Mesenchymal stem cell (in vitro differentiated cells and primary cell): ENCODE measurements at regions not wholly inside any gene's neighbourhood (a gene's known extent, or its start where the extent isn't known, plus 50 kb on each side); places are given as distances from the start of the nearest gene placed in this dataset.

Experiments used
- DNase-seq: peaks from one replicate; pipeline ENCODE4 v3.0.0-alpha.2; 2013
- H2AFZ ChIP-seq: one replicate; pipeline ENCODE4 v1.6.1; 2013; ENCODE audit warnings: low read depth, mild to moderate bottlenecking, control low read depth, inconsistent platforms, low read length, moderate library complexity
- H2AK5ac ChIP-seq: 2 replicates; pipeline ENCODE4 v1.6.1; 2013; ENCODE audit warnings: low read length, moderate library complexity, mild to moderate bottlenecking, inconsistent platforms; ENCODE audit not compliant: severe bottlenecking
- H2BK120ac ChIP-seq: one replicate; pipeline ENCODE4 v1.6.1; 2013; ENCODE audit warnings: low read depth, mild to moderate bottlenecking, inconsistent platforms, low read length, moderate library complexity
- H2BK12ac ChIP-seq, 2 experiments: one replicate each; pipeline ENCODE4 v1.6.1; 2013; ENCODE audit warnings: inconsistent platforms in 2 of 2, low read length in 2 of 2, mild to moderate bottlenecking in 2 of 2, moderate library complexity in 2 of 2, control low read depth in 1 of 2
- H2BK15ac ChIP-seq: one replicate; pipeline ENCODE4 v1.6.1; 2013; ENCODE audit warnings: mild to moderate bottlenecking, low read depth, inconsistent platforms; ENCODE audit not compliant: poor library complexity, severe bottlenecking
- H2BK5ac ChIP-seq: 2 replicates; pipeline ENCODE4 v1.6.1; 2013; ENCODE audit warnings: low read depth, mild to moderate bottlenecking, low read length, control low read depth, inconsistent platforms; ENCODE audit not compliant: poor library complexity, severe bottlenecking
- H3K14ac ChIP-seq, 2 experiments: one replicate each; pipeline ENCODE4 v1.6.1; 2013; ENCODE audit warnings: inconsistent platforms in 2 of 2, low read length in 2 of 2, control low read depth in 1 of 2, mild to moderate bottlenecking in 1 of 2, moderate library complexity in 1 of 2
- H3K18ac ChIP-seq, 2 experiments: one replicate each; pipeline ENCODE4 v1.6.1; 2013; ENCODE audit warnings: inconsistent platforms in 2 of 2, low read length in 2 of 2, control low read depth in 1 of 2, low read depth in 1 of 2, mild to moderate bottlenecking in 1 of 2
- H3K23ac ChIP-seq, 2 experiments: one replicate each; pipeline ENCODE4 v1.6.1; 2013; ENCODE audit warnings: inconsistent platforms in 2 of 2, low read length in 2 of 2, mild to moderate bottlenecking in 2 of 2, moderate library complexity in 2 of 2, control low read depth in 1 of 2
- H3K27ac ChIP-seq: 2 replicates; pipeline ENCODE4 v1.5.1; 2013; ENCODE audit warnings: mild to moderate bottlenecking, moderate library complexity, low read length, control low read depth, inconsistent platforms; ENCODE audit not compliant: poor library complexity, severe bottlenecking
- H3K27me3 ChIP-seq, 2 experiments: 2 replicates each; pipeline versions ENCODE4 v1.6.1 to v1.7.0; 2013; ENCODE audit warnings: low read length in 2 of 2, mild to moderate bottlenecking in 2 of 2, moderate library complexity in 2 of 2, control low read depth in 1 of 2, inconsistent platforms in 1 of 2; ENCODE audit not compliant: control insufficient read depth in 1 of 2, insufficient read depth in 1 of 2
- H3K36me3 ChIP-seq, 2 experiments: 2 replicates each; pipeline versions ENCODE4 v1.6.1 to v1.7.0; 2013; ENCODE audit warnings: low read length in 2 of 2, control low read depth in 1 of 2, inconsistent platforms in 1 of 2, low read depth in 1 of 2, mild to moderate bottlenecking in 1 of 2; ENCODE audit not compliant: insufficient read depth in 2 of 2, control insufficient read depth in 1 of 2
- H3K4ac ChIP-seq, 2 experiments: one replicate each; pipeline ENCODE4 v1.6.1; 2013; ENCODE audit warnings: inconsistent platforms in 2 of 2, low read length in 2 of 2, mild to moderate bottlenecking in 2 of 2, moderate library complexity in 2 of 2, control low read depth in 1 of 2, low read depth in 1 of 2
- H3K4me1 ChIP-seq: 2 replicates; pipeline ENCODE4 v1.6.1; 2013; ENCODE audit warnings: low read depth, low read length, control low read depth; ENCODE audit not compliant: control insufficient read depth, insufficient read depth
- H3K4me2 ChIP-seq: 2 replicates; pipeline ENCODE4 v1.6.1; 2013; ENCODE audit warnings: low read length, mild to moderate bottlenecking, inconsistent platforms; ENCODE audit not compliant: poor library complexity, severe bottlenecking
- H3K4me3 ChIP-seq, 2 experiments: 2 replicates each; pipeline versions ENCODE4 v1.5.1 to v1.7.0; 2013; ENCODE audit warnings: low read length in 2 of 2, mild to moderate bottlenecking in 2 of 2, control low read depth in 1 of 2, low read depth in 1 of 2; ENCODE audit not compliant: insufficient read depth in 1 of 2
- H3K79me1 ChIP-seq: replicated peaks from 2 replicates; pipeline ENCODE4 v1.6.1; 2013; ENCODE audit warnings: mild to moderate bottlenecking, control low read depth, low read length, inconsistent platforms; ENCODE audit not compliant: poor library complexity, severe bottlenecking
- H3K9ac ChIP-seq: 2 replicates; pipeline ENCODE4 v1.7.0; 2013; ENCODE audit warnings: mild to moderate bottlenecking, low read length, moderate library complexity
- H3K9me3 ChIP-seq: 2 replicates; pipeline ENCODE4 v1.7.0; 2013; ENCODE audit warnings: mild to moderate bottlenecking, low read length; ENCODE audit not compliant: control insufficient read depth
- H4K8ac ChIP-seq: one replicate; pipeline ENCODE4 v1.6.1; 2013; ENCODE audit warnings: inconsistent platforms, mild to moderate bottlenecking, low read length, moderate library complexity
- H4K91ac ChIP-seq: one replicate; pipeline ENCODE4 v1.6.1; 2013; ENCODE audit warnings: mild to moderate bottlenecking, low read length, inconsistent platforms
- WGBS: methylation state at CpG from one replicate; pipeline ENCODE4 v1.1.7; 2013; ENCODE audit warnings: mixed read lengths; 5-methylcytosine and 5-hydroxymethylcytosine counted together

GRCh38 chr2:43001787-43002468 is 209.5 kb upstream of the HAAO start:
- H3K9ac ChIP-seq, result no peak overlapping the region
- H2BK15ac ChIP-seq, result no peak overlapping the region
- no peak overlapping the region for H3K4me3 ChIP-seq
- no peaks in the 10 kb centered on the region for H3K36me3 ChIP-seq
- H2AK5ac ChIP-seq, result no peak overlapping the region
- no peak overlapping the region for H3K4ac ChIP-seq
- no peak for DNase-seq
- no peak overlapping the region for H4K8ac ChIP-seq
- no peak overlapping the region for H4K91ac ChIP-seq
- WGBS, result 93% methylated on average over 5 of the region's 5 CpGs
- H3K4me2 ChIP-seq, result no peak overlapping the region
- no peak overlapping the region for H3K14ac ChIP-seq
- peaks cover 18% of the 10 kb centered on the region for H3K4me1 ChIP-seq
- H2AFZ ChIP-seq, result no peak overlapping the region
- H3K23ac ChIP-seq, result no peak overlapping the region
- H2BK5ac ChIP-seq, result no peak overlapping the region
- no peaks in the 10 kb centered on the region for H3K27me3 ChIP-seq
- no peak overlapping the region for H2BK120ac ChIP-seq
- H3K27ac ChIP-seq, result no peak overlapping the region
- no peaks in the 10 kb centered on the region for H3K9me3 ChIP-seq
- no peak overlapping the region for H2BK12ac ChIP-seq
- no peak overlapping the region for H3K18ac ChIP-seq
- no peaks in the 10 kb centered on the region for H3K79me1 ChIP-seq

GRCh38 chr2:43001055-43001378 is 208.6 kb upstream of the HAAO start:
- H2AK5ac ChIP-seq, result no peak overlapping the region
- no peak overlapping the region for H3K18ac ChIP-seq
- no peak overlapping the region for H3K9ac ChIP-seq
- H3K4me1 ChIP-seq, result peaks cover 9% of the 10 kb centered on the region
- no peak overlapping the region for H4K91ac ChIP-seq
- no peak for DNase-seq
- no peaks in the 10 kb centered on the region for H3K9me3 ChIP-seq
- no peak overlapping the region for H2AFZ ChIP-seq
- H3K27me3 ChIP-seq, result no peaks in the 10 kb centered on the region
- H3K4me2 ChIP-seq, result no peak overlapping the region
- H3K36me3 ChIP-seq, result no peaks in the 10 kb centered on the region
- H2BK12ac ChIP-seq, result no peak overlapping the region
- H3K79me1 ChIP-seq, result no peaks in the 10 kb centered on the region
- no peak overlapping the region for H3K4me3 ChIP-seq
- H2BK5ac ChIP-seq, result no peak overlapping the region
- WGBS, result 94% methylated on average over 4 of the region's 4 CpGs
- H3K23ac ChIP-seq, result no peak overlapping the region
- no peak overlapping the region for H2BK15ac ChIP-seq
- no peak overlapping the region for H4K8ac ChIP-seq
- H3K27ac ChIP-seq, result no peak overlapping the region
- H2BK120ac ChIP-seq, result no peak overlapping the region
- no peak overlapping the region for H3K14ac ChIP-seq
- H3K4ac ChIP-seq, result no peak overlapping the region

GRCh38 chr2:43000242-43001054 is 208.1 kb upstream of the HAAO start:
- Histone ChIP-seq H3K9me3 (no peaks in the 10 kb centered on the region), H3K4me2 (no peak overlapping the region), H3K36me3 (no peaks in the 10 kb centered on the region), H3K4me3 (no peak overlapping the region), H3K14ac (peak overlapping the region in 1 of 2 experiments; percentile 22), H2AK5ac (no peak overlapping the region), H3K23ac (no peak overlapping the region), H2BK12ac (no peak overlapping the region), H3K18ac (no peak overlapping the region), H2AFZ (no peak overlapping the region), H2BK15ac (no peak overlapping the region), H3K9ac (no peak overlapping the region), H3K79me1 (no peaks in the 10 kb centered on the region), H4K8ac (no peak overlapping the region), H3K27ac (no peak overlapping the region), H4K91ac (peak overlapping the region; percentile 19), H3K4me1 (peaks cover 4% of the 10 kb centered on the region), H3K27me3 (no peaks in the 10 kb centered on the region), H2BK5ac (no peak overlapping the region), H3K4ac (no peak overlapping the region), H2BK120ac (no peak overlapping the region)
- DNase-seq, result no peak
- 92% methylated on average over 24 of the region's 25 CpGs for WGBS

- no peak overlapping the region for H3K4ac ChIP-seq
- H2BK5ac ChIP-seq, result no peak overlapping the region
- no peak overlapping the region for H3K9ac ChIP-seq
- H3K36me3 ChIP-seq, result no peaks in the 10 kb centered on the region
- H3K18ac ChIP-seq, result no peak overlapping the region
- H2BK12ac ChIP-seq, result no peak overlapping the region
- H3K4me2 ChIP-seq, result no peak overlapping the region
- H2BK15ac ChIP-seq, result no peak overlapping the region
- WGBS, result 79% methylated on average over 2 of the region's 7 CpGs
- no peak overlapping the region for H4K91ac ChIP-seq
- H2AK5ac ChIP-seq, result no peak overlapping the region
- H3K9me3 ChIP-seq, result no peaks in the 10 kb centered on the region
- no peak overlapping the region for H3K27ac ChIP-seq
- H2BK120ac ChIP-seq, result no peak overlapping the region
- H3K23ac ChIP-seq, result no peak overlapping the region
- DNase-seq, result no peak
- H3K27me3 ChIP-seq, result no peaks in the 10 kb centered on the region
- no peak overlapping the region for H4K8ac ChIP-seq
- H3K14ac ChIP-seq, result no peak overlapping the region
- H2AFZ ChIP-seq, result no peak overlapping the region
- no peak overlapping the region for H3K4me3 ChIP-seq
- H3K79me1 ChIP-seq, result no peaks in the 10 kb centered on the region
- no peaks in the 10 kb centered on the region for H3K4me1 ChIP-seq
These were observed 207.5 kb upstream of the HAAO start for GRCh38 chr2:42999856-43000241.
